ENCODE measurements at regions not wholly inside any gene's neighbourhood (a gene's known extent, or its start where the extent isn't known, plus 50 kb on each side); places are given as distances from the start of the nearest gene placed in this dataset.

GRCh38 chr2:111668274-111668616, 215.7 kb downstream of the ANAPC1 start (continued):
- TF ChIP-seq IRF3 (IDR thresholded peaks at IDR 0.05; ENCODE audit: low read depth, low read length): no peak

- Histone ChIP-seq H3K36me3 (replicated peaks in 1 of 2; ENCODE audit: control insufficient read depth in 1 of 2, insufficient read depth in 2 of 2, low read length in 1 of 2) (no peaks in the 10 kb centered on the region), H3K79me2 (ENCODE audit: insufficient read depth) (no peaks in the 10 kb centered on the region), H2AFZ (ENCODE audit: low read depth) (no peak overlapping the region), H3K4me2 (no peak overlapping the region), H3K4me3 (ENCODE audit: low read depth in 2 of 2, low read length in 1 of 2) (no peak overlapping the region), H3K9me3 (no peaks in the 10 kb centered on the region), H3K27ac (ENCODE audit: low read depth in 2 of 2, low read length in 1 of 2) (no peak overlapping the region), H4K20me1 (ENCODE audit: insufficient read depth) (no peaks in the 10 kb centered on the region), H3F3A (replicated peaks; ENCODE audit: insufficient read depth) (no peaks in the 10 kb centered on the region), H3K9ac (no peak overlapping the region), H3K4me1 (ENCODE audit: control insufficient read depth in 1 of 2, insufficient read depth in 2 of 2, low read depth in 1 of 2, low read length in 1 of 2) (peaks cover 0 to 3% of the 10 kb centered on the region in 2 experiments; a peak in 1 of 4 replicates), H3K9me2 (no peaks in the 10 kb centered on the region), H3K27me3 (ENCODE audit: insufficient read depth) (no peaks in the 10 kb centered on the region)
- DNase-seq: no peak
- 92% methylated on average over 5 of the region's 5 CpGs for WGBS (ENCODE audit: low lambda C conversion rate)
- ChIA-PET CTCF (no interaction called here), POLR2A (no interaction called here)
- TF ChIP-seq FOXJ3 (CRISPR knock-in tag; IDR thresholded peaks at IDR 0.05): no peak
- no peak for TF ChIP-seq EP300 (IDR thresholded peaks at IDR 0.05; ENCODE audit: borderline replicate concordance in 1 of 2, low read depth in 1 of 2, low read length in 1 of 2)
- no peak for TF ChIP-seq MXI1 (IDR thresholded peaks at IDR 0.05; ENCODE audit: low read depth, low read length)
- TF ChIP-seq IRF3 (IDR thresholded peaks at IDR 0.05; ENCODE audit: low read depth, low read length): no peak
- TF ChIP-seq, protein P1, sequence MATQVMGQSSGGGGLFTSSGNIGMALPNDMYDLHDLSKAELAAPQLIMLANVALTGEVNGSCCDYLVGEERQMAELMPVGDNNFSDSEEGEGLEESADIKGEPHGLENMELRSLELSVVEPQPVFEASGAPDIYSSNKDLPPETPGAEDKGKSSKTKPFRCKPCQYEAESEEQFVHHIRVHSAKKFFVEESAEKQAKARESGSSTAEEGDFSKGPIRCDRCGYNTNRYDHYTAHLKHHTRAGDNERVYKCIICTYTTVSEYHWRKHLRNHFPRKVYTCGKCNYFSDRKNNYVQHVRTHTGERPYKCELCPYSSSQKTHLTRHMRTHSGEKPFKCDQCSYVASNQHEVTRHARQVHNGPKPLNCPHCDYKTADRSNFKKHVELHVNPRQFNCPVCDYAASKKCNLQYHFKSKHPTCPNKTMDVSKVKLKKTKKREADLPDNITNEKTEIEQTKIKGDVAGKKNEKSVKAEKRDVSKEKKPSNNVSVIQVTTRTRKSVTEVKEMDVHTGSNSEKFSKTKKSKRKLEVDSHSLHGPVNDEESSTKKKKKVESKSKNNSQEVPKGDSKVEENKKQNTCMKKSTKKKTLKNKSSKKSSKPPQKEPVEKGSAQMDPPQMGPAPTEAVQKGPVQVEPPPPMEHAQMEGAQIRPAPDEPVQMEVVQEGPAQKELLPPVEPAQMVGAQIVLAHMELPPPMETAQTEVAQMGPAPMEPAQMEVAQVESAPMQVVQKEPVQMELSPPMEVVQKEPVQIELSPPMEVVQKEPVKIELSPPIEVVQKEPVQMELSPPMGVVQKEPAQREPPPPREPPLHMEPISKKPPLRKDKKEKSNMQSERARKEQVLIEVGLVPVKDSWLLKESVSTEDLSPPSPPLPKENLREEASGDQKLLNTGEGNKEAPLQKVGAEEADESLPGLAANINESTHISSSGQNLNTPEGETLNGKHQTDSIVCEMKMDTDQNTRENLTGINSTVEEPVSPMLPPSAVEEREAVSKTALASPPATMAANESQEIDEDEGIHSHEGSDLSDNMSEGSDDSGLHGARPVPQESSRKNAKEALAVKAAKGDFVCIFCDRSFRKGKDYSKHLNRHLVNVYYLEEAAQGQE (IDR thresholded peaks at IDR 0.05; ENCODE audit: low read depth, low read length): no peak
- TF ChIP-seq SMC3 (IDR thresholded peaks at IDR 0.05; ENCODE audit: low read depth, low read length): no peak
These were observed 215.3 kb downstream of the ANAPC1 start for GRCh38 chr2:111668741-111669140.

DNA sequence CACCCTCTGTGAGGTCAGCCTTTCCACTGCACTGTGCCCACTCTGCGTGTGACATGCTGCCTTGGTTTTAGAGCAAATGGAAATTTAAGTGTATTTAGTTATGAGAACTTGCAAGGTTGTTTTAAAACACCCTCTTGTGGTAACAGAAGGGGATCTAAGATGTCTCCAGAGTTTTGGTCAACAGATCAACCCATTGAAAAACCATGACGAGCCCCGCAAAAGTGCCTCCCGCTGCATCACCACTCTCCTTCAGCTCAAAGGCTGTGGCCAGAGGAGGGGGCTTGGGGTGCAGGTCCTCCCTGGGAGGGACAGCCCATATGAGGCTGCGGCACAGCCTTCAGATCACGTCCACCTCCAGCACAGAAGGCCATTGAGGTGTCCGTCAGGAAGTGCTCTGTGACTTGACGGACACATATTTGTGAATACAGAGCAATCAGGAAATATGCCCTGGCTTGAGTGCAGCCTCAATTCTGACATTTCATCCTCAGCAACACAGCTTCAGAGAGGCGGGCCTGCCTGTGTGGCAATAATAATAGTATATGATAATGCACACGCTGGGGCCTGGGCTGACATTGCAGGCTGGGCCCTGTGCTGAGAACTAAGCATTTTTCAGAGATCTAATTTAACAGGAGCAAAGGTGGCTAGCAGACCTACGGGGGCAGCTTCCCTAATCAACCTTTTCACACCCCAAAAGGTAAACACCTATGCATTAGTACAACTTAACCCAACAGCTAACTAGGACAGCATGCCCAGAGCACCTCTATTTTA, 213.9 kb downstream of the ANAPC1 start:
- Histone ChIP-seq H3F3A (replicated peaks; ENCODE audit: insufficient read depth) (no peaks in the 10 kb centered on the region), H3K27ac (ENCODE audit: low read depth in 2 of 2, low read length in 1 of 2) (no peak overlapping the region), H3K9me3 (no peaks in the 10 kb centered on the region), H3K4me2 (no peak overlapping the region), H3K4me1 (ENCODE audit: control insufficient read depth in 1 of 2, insufficient read depth in 2 of 2, low read depth in 1 of 2, low read length in 1 of 2) (peaks cover 0 to 3% of the 10 kb centered on the region in 2 experiments; a peak in 1 of 4 replicates), H2AFZ (ENCODE audit: low read depth) (no peak overlapping the region), H3K9me2 (no peaks in the 10 kb centered on the region), H3K36me3 (replicated peaks in 1 of 2; ENCODE audit: control insufficient read depth in 1 of 2, insufficient read depth in 2 of 2, low read length in 1 of 2) (no peaks in the 10 kb centered on the region), H3K9ac (no peak overlapping the region), H3K27me3 (ENCODE audit: insufficient read depth) (no peaks in the 10 kb centered on the region), H4K20me1 (ENCODE audit: insufficient read depth) (no peaks in the 10 kb centered on the region), H3K4me3 (ENCODE audit: low read depth in 2 of 2, low read length in 1 of 2) (no peak overlapping the region), H3K79me2 (ENCODE audit: insufficient read depth) (no peaks in the 10 kb centered on the region)
- ChIA-PET CTCF (interaction anchor here (0.9 to 1.1 kb wide), 2 partner anchors 22 to 29 kb away, joined by 3 to 4 read pairs; no protein-coding TSS in a partner anchor), POLR2A (no interaction called here)
- 0 out of 2 replicates have a peak, but pooled peaks have one; percentile 16 for TF ChIP-seq RAD21 (IDR thresholded peaks at IDR 0.05; ENCODE audit: low read length)
- TF ChIP-seq, protein P2, sequence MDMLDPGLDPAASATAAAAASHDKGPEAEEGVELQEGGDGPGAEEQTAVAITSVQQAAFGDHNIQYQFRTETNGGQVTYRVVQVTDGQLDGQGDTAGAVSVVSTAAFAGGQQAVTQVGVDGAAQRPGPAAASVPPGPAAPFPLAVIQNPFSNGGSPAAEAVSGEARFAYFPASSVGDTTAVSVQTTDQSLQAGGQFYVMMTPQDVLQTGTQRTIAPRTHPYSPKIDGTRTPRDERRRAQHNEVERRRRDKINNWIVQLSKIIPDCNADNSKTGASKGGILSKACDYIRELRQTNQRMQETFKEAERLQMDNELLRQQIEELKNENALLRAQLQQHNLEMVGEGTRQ (IDR thresholded peaks at IDR 0.05; ENCODE audit: borderline replicate concordance, low read depth, low read length): no peak
- WGBS (ENCODE audit: low lambda C conversion rate): 95% methylated on average over 10 of the region's 11 CpGs
- no peak for DNase-seq
